ENCODE measurements at regions not wholly inside any gene's neighbourhood (a gene's known extent, or its start where the extent isn't known, plus 50 kb on each side); places are given as distances from the start of the nearest gene placed in this dataset.

- no peak for TF ChIP-seq SP1 (IDR thresholded peaks at IDR 0.05)
- TF ChIP-seq NFRKB (IDR thresholded peaks at IDR 0.05), result no peak
- TF ChIP-seq BHLHE40 (IDR thresholded peaks at IDR 0.05; ENCODE audit: borderline replicate concordance), result no peak
- TF ChIP-seq FOXM1 (IDR thresholded peaks at IDR 0.05; ENCODE audit: borderline replicate concordance), result no peak
- no peak for TF ChIP-seq ARNT (IDR thresholded peaks at IDR 0.05)
These were observed 1193.8 kb downstream of the SLITRK1 start for GRCh38 chr13:82688400-82688994.
